ENCODE measurements at regions not wholly inside any gene's neighbourhood (a gene's known extent, or its start where the extent isn't known, plus 50 kb on each side); places are given as distances from the start of the nearest gene placed in this dataset.
"Not testable (repeated sequence)": the region's sequence is repeated elsewhere in the genome, so short reads cannot be mapped to it uniquely, and the experiment has no call there.

DNA sequence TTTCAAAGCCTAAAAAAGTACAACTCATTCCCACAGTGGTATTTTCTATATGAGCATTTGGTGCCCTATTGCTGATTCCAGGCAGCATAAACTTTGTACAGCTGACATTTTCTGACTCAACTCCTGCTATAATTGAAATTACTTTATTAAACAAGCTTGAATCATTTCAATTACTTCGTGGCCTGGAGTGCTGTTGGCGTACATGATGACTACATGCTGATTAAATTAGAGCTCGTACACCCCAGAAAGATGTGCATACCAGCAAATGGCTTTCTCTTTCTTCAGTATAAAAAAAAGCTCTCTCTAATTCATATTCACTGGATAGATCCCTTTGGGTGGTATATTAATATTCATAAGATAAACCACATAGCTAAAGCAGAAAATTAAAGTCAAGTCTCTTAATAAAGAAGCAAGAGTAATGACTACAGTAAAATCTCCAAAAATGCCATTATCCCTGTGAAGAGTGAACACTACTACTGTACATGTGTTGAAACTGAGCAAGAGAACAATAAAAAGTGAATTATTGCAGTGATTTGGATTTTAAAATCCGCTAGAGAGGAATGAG is 245.0 kb upstream of the IGFBP7 start:
- ATAC-seq = no peak
- Histone ChIP-seq H3K27ac (no peak overlapping the region), H3K9me3 (no peaks in the 10 kb centered on the region), H3K27me3 (no peaks in the 10 kb centered on the region), H3K4me3 (no peak overlapping the region), H3K4me1 (no peaks in the 10 kb centered on the region), H3K36me3 (no peaks in the 10 kb centered on the region)
- 84 to 89% (median 86%) methylated on average over 4 of the region's 4 CpGs for WGBS, 4 donors
- no peak for DNase-seq
- intact Hi-C loops (cut with DNase I) = no loop called here
- TF ChIP-seq POLR2A (IDR thresholded peaks at IDR 0.05) = no peak
- TF ChIP-seq, protein P1, sequence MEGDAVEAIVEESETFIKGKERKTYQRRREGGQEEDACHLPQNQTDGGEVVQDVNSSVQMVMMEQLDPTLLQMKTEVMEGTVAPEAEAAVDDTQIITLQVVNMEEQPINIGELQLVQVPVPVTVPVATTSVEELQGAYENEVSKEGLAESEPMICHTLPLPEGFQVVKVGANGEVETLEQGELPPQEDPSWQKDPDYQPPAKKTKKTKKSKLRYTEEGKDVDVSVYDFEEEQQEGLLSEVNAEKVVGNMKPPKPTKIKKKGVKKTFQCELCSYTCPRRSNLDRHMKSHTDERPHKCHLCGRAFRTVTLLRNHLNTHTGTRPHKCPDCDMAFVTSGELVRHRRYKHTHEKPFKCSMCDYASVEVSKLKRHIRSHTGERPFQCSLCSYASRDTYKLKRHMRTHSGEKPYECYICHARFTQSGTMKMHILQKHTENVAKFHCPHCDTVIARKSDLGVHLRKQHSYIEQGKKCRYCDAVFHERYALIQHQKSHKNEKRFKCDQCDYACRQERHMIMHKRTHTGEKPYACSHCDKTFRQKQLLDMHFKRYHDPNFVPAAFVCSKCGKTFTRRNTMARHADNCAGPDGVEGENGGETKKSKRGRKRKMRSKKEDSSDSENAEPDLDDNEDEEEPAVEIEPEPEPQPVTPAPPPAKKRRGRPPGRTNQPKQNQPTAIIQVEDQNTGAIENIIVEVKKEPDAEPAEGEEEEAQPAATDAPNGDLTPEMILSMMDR (IDR thresholded peaks at IDR 0.05) = no peak

DNA sequence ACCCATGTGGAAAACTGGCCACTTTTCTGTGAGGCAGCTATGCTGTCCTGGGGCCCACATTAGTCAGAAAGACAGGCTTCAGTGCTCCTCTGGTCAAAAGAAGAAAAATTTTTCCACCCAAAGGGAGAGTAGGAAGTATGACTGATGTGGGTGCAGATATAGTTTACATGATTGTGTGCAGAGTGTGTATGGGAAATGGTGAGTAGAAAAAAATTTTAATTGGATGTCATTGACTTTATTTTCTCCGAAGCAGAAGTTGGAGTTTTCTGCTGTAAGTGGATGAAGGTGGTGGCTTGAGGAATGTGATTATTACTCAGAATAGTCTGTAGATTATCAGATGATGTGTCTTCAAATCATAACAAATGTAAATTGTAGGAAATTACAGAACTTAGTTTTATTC is 241.5 kb upstream of the IGFBP7 start:
- H3K27ac ChIP-seq = no peak overlapping the region
- no peaks in the 10 kb centered on the region for H3K36me3 ChIP-seq
- H3K27me3 ChIP-seq = no peaks in the 10 kb centered on the region
- TF ChIP-seq, protein P1 (IDR thresholded peaks at IDR 0.05) = no peak
- TF ChIP-seq POLR2A (IDR thresholded peaks at IDR 0.05) = no peak
- intact Hi-C loops (cut with DNase I) = no loop called here
- H3K4me3 ChIP-seq = no peak overlapping the region
- 83 to 90% (median 88%) methylated on average over 1 of the region's 1 CpG for WGBS, 4 donors
- ATAC-seq = no peak
- no peaks in the 10 kb centered on the region for H3K9me3 ChIP-seq
- H3K4me1 ChIP-seq = no peaks in the 10 kb centered on the region
- no peak for DNase-seq

DNA sequence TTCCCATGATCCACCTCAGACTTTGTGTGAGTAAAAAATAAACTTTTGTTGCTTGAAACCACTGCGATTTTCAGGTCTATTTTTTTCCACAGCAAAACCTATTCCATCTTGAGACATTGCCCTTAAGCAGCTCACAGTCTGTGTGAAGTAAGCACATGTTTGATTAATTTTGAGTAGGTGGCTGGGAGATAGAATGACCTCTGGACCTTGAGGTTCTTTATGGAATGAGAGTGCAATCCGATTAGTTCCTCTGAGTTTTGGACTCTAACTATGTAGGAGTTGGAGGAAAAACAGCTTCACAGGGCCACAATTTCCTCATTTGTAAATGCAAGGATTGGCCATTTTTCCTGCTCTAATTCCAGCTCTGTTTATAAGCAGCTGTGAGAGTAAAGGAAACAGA is 234.1 kb upstream of the IGFBP7 start:
- intact Hi-C loops (cut with DNase I) = no loop called here
- no peak for DNase-seq
- no peaks in the 10 kb centered on the region for H3K4me1 ChIP-seq
- H3K36me3 ChIP-seq = no peaks in the 10 kb centered on the region
- ATAC-seq = no peak
- peaks cover 0 to 4% (median 0%) of the 10 kb centered on the region in 9 donors for H3K27me3 ChIP-seq
- H3K9me3 ChIP-seq = no peaks in the 10 kb centered on the region
- H3K27ac ChIP-seq = no peak overlapping the region
- 66 to 85% (median 68%) methylated on average over 2 of the region's 2 CpGs for WGBS, 4 donors
- TF ChIP-seq, protein P1 (IDR thresholded peaks at IDR 0.05) = no peak
- no peak for TF ChIP-seq POLR2A (IDR thresholded peaks at IDR 0.05)
- no peak overlapping the region for H3K4me3 ChIP-seq

DNA sequence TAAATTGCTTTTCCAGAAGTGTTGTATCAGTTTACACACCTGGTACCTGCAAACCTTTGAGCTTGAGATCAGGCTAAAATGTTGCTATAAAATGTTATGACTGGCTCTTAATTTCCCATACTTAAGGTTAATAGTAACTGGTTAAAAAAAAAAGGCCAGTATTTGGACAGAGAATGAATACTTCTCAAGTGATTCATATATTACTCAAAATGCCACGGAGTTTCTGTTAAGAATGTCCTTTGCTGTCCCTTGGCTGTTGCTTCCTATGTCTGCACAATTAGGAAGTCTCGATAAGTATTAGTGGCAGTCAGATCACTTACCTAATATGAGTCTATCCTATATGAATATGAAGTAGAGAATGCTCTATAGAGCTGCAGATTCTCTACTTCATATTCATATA is 232.2 kb upstream of the IGFBP7 start:
- TF ChIP-seq POLR2A (IDR thresholded peaks at IDR 0.05) = no peak
- TF ChIP-seq, protein P1 (IDR thresholded peaks at IDR 0.05) = no peak
- ATAC-seq (no peak), DNase-seq (no peak)
- H3K27me3 ChIP-seq = peaks cover 0 to 4% (median 0%) of the 10 kb centered on the region in 9 donors
- no peaks in the 10 kb centered on the region for H3K36me3 ChIP-seq
- no peaks in the 10 kb centered on the region for H3K9me3 ChIP-seq
- no peak overlapping the region for H3K4me3 ChIP-seq
- 45 to 66% (median 60%) methylated on average over 2 of the region's 2 CpGs for WGBS, 4 donors
- intact Hi-C loops (cut with DNase I) = no loop called here
- H3K4me1 ChIP-seq = no peaks in the 10 kb centered on the region
- no peak overlapping the region for H3K27ac ChIP-seq

DNA sequence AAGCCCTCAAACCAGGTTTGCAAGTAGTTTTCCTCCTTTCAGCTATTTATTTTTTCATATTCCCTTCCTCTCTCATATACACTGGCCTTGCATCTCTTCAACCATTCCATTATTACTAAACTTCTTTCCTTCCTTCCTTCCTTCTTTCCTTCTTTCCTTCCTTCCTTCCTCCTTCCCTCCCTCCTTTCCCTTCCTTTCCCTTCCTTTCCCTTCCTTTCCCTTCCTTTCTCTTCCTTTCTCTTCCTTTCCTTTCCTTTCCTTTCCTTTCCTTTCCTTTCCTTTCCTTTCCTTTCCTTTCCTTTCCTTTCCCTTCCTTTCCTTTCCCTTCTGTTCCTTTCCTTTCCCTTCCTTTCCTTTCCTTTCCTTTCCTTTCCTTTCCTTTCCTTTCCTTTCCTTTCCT is 228.7 kb upstream of the IGFBP7 start:
- H3K36me3 ChIP-seq; H3K27ac ChIP-seq; intact Hi-C loops (cut with DNase I); H3K9me3 ChIP-seq; H3K27me3 ChIP-seq; DNase-seq; H3K4me3 ChIP-seq; ATAC-seq; H3K4me1 ChIP-seq: not testable (repeated sequence)

Data from heart left ventricle (tissue), 16 donors.